Stimulated activated naive CD4-positive, alpha-beta T cell (primary cell): ENCODE measurements at regions not wholly inside any gene's neighbourhood (a gene's known extent, or its start where the extent isn't known, plus 50 kb on each side); places are given as distances from the start of the nearest gene placed in this dataset.

Experiments used
- DNase-seq, 6 experiments: peaks; one replicate each; lab custom pipeline; 2025; lab: John Stamatoyannopoulos, UW

DNA sequence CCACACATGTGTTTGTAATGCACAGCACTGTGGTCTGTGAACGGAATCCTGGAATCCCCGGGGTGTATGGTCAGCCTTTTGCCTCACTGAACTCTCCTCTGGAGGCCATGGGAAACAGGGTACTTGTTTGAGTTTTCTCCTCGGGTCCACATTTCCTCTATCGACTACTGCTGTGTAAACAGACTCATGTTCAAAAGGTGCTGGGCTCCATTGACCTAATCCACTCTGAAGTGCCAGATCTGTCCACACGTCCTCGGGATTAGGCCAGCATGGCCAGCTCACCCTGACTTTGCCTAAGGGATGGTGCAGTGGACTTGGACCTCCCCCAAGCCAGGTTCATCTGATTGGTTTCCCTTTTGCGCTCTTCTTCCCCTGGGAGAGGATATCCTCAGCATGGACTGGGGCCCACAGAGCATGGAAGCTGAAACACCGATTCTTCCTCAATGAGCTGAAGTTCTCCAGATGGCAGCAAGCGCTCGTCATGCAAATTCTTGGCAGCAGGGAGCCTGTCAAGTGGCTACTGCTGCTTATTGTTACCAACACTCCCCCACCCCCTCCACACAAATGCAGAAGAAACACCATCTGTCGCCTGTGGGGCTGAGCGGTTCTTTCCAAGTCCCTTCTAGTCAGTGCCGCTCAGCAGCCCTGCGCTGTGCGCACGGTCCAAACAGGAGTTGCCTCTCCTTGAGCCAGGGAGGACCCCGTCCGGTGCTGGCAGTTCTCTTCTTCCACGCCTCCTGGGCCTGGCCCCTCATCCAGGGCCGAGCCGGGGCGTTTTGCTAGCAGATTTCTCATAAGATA lies 292.6 kb upstream of the MARCKS start:
- no peak for DNase-seq

DNA sequence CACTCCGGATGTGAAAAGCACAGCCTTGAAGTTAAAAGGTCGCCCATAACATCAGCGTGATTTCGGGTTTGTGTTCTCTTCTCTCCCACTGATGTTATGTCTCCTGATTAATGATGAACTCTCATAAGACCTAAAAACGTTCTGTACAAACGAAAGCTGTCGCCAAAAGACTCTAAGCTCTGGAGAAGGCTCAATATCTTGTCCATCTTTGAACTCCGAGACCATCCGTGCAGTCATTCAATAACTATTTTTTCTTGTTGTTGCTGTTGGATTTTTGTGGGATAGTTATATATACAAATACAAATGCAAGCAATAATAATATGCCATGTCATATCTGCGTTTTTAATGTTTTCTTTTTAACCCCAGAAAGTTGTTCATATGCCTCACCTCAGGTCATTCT lies 291.8 kb upstream of the MARCKS start:
- no peak for DNase-seq

DNA sequence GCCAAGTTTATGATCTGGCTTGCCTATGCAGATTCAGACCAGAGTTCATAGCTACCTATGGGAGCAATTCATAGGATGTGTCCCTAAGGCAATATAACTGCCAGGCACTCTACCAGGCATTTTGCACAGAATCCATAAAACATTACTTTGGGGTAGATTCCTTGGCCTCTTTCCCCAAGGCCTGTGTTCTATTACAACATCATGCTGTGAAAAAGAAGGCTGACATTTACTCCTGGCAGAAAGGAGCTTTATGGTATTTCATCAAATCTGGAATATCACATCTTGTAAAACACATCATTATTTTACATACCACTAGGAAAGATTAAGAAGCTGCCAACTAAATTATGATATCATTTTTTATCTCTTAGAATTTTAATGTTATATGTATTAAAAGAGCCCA lies 287.0 kb upstream of the MARCKS start:
- DNase-seq, result no peak

DNA sequence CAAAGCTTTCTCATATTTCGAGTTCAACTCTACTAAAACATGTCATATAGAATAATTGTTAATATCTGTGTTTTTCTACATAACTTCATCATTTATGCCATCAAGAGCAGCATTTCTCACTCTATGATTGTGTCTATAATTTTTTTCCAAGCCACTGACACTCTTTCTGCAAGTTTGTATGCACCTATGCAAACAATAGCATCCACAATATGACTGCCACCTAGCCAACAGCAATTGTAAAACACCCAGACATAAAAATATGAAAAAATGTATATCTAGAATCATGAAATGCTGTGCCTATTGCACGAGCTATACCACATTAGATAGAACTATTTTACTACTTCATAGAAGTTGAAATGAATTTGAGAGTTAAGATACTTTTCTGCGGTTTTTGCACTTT lies 286.5 kb upstream of the MARCKS start:
- DNase-seq, result no peak

DNA sequence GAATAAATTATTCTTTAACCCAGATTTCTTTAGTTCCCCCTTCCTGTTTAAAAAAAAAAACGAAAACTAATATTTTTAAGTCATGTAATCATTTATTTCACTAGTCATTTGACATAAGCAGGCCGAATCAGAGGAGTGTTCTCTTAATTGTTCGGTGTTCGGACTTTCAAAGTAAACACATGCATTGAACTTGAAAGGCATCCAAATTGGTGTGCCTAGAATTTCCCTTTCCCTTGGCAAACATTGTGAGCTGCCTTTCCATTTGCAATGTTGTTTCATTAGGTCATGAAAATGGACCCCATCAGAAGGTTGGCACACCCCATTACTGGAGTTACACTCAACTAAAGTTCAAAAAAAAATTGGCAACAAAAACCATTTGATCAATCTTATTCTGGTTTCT lies 283.0 kb upstream of the MARCKS start:
- no peak for DNase-seq

DNA sequence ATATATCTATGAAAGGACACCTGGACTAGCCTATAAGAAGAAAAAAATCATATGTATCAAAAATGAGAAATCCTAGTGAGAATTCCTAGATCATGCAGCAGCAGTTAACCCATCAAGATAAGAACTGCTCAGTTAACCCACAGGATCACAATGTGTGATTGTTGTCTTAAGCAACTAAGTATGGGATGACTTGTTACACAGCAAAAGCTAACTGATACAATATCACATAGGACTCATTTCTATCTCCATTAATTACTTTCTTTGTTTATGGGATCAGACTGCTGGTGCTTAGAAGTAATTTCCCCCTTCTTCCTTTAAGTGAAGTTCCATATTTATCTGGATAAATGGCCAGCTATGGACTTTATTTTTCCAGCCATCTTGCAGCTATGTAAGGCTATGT lies 280.8 kb upstream of the MARCKS start:
- no peak for DNase-seq

DNA sequence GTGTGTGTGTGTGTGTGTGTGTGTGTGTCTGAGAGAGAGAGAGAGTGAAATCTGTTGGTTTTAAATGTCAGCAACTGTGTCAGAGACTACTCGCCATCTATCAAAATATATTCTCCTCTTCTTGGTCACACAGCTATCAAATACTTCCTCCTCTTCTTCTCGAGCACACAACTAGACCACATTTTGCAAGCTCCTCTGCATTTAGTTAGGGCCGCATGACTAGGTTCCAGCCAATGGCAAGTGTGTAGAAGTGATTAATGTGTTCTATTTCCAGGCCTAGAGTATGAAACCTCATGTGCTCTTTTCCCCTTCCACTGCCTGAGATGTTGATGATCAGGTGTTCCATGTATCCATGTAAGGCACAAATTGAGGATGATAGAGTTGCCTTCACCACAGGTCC lies 278.5 kb upstream of the MARCKS start:
- DNase-seq, result no peak

DNA sequence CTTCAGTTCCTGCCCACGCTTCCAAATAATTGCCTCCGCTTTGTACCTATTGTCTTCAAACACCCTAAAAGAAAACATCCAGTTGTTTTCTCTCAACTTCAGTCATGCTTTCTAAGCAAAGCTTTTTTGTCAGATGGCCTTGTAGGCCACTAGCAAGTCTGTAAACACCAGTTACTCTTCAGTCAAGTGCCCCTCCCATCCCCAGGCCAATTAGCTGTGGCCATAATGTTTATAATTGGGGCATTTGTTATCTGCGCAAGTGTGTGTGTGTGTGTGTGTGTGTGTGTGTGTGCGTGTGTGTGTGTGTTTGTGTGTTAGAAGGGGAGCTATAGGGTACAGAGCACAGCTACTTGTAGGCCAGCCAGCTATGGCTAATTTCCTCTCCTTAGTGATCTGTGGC lies 272.4 kb upstream of the MARCKS start:
- no peak for DNase-seq

DNA sequence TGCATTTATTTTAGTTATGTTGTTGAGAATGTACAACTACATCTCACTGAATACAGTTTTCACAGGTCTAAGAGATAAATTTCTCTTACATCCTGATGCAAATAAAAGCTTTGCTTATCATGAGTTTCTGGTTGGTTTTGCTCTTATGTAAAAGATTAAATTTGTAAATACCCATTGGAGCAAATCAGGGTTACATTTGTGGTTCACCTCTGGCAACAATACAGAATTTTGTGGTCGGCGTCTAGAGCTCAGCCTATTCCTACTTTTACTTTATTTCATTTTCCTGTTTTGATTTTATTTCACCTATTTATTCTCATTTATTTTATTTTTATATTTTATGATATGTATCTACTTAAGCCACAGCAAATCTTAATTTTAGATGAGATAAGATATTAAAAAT lies 271.9 kb upstream of the MARCKS start:
- no peak for DNase-seq

DNA sequence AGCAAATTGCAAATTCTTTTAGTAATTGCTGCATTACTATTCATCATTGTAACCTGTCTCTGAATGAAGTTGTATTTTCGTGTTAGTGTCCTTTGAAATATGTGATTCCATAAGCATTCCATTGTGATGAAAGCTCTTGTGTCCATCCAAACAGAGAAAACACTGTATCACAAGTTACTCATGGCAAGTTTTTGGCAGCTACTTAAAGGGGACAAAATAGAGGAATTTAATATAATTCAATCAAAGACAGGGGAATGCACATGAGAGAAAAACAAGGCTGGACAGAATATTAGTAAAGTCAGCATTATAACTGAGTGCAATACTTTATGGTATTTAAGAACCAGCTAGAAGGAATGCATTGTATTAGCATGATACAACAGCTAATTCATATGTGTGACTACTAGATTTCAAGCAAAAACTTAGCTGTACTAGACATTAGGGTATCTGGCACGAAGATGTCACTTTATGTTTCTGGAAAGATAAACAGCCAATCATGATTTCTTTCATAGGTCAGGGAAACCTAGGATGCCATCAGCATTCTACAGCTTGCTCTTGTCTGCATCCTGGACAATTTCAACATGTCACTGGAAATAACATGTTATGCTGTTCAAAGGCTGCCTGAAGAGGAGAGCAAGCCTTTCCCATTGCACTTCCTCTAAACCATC lies 270.6 kb upstream of the MARCKS start:
- no peak for DNase-seq

DNA sequence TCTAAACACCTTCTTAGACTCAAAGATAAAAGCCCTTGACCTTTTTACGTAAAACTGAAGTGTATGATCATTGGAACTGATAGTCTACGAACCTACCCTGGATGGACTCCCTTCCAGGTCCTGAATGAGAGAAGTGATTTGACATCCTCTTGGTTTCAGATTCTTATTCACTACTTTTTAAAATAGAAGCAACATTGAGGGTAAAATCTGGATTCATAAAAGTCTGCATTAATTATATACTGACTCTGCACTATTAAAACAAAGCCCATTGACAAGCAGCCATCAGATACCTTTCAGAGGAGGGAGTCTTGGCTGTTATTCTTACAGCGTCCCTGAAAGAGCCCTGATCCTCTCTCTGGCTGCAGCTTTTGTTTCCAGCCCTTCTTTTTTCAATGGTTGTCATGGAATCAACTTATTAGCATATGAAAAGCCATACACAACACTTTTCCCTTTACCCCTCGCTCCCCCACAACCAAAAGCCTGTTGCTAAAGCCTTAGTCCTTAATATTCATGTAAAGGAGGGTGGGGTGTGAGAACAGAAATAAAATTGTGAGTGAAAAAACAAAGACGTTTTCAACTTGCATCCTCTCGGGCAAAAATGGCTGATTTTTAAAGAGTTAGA lies 270.0 kb upstream of the MARCKS start:
- no peak for DNase-seq

DNA sequence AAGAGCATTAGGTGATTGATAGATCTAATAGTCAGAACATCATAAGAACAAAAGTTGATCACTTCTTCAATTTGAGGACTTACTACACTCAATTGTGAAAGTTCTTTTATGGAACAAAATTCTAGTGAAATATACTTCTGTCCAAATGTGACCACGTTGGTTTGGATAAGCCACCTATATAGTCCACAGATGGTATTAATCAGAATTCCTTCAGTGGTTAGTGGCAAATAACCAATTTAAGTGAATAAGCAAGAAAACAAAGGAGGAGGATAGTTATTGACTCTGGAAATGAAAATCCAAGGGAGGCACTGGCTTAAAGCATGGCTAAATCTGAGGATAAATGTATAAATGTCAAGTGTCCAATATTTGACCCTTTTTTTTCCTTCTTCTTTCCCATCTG lies 268.5 kb upstream of the MARCKS start:
- DNase-seq, result no peak

DNA sequence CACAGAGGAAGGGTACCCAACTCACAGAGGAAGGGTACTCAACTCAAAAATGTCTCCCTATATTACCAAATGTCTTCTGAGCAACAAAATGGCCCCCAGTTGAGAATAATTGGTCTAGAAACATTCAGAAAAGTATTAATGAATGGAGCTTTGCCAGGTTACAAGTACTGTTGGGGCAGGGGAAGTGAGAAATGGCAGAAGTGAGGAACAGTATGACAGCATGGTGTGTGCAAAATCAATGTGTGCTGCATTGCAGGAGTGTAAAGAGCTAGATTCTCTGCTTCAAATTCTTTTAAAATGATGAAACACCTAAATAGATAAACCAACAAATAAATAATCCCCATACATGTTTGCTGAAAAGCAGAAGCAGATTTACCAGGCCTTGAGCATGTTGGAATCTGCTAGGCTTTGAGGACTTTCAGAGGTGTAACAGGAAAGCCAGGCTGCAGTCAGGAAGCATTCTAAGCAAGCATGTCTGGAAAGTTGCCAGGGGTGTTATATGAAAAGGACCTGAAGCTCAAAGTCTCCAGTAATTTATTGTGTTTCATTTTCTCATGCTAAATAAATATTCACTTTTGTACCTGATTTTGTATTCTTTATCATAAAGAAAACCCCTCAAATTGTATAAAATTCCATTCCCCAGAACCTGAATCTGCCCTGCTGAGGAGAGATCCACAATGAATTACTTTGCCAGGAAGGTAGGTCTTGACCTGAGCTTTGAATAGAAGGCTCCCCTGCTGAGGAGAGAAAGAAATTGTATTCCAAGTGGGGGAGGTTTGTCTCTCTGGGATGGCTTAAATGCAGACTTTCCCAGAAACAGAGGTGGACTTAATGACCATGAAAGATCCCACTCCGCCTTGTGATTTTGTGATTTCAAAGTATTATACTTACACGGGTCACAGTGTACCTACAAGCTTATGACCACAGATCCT lies 265.0 kb upstream of the MARCKS start:
- DNase-seq, result no peak

DNA sequence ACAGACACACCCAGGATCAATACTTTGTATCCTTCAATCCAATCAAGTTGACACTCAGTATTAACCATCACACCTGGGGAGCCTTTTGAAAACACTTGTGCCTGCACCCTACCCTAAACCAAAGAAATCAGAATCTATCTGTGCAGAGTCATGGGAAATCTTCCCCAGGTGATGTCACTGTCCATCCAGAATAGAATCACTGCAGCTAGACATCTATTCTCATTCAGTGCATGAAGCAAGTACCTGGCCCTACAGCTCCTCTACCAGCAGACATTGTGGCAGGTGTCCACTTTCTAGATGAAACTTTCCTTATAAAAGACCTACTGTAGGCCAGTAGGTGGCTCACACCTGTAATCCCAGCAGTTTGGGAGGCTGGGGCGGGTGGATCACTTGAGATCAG lies 262.4 kb upstream of the MARCKS start:
- DNase-seq, result no peak

DNA sequence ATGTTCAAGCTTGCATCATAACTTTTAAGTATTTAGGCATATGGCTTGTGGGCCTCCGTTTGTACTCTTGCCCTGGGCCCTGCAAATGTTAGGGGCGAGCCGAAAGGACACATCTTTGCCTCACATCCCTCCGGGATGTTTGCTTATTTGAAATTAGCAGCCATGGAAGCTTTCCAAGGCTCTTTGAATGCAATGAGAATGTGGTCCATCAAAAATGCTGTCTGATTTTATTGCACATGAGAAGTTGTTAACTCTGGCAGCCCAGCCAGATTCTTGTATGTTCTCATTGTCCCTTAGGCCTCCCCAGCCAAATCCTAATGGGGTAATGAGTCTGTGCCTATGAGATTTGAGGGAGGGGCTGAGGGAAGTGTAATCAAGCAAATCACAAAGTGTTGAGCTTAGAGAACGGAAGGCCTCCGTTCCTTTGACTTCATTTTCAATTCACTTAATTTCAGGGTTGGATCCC lies 261.2 kb upstream of the MARCKS start:
- no peak for DNase-seq

DNA sequence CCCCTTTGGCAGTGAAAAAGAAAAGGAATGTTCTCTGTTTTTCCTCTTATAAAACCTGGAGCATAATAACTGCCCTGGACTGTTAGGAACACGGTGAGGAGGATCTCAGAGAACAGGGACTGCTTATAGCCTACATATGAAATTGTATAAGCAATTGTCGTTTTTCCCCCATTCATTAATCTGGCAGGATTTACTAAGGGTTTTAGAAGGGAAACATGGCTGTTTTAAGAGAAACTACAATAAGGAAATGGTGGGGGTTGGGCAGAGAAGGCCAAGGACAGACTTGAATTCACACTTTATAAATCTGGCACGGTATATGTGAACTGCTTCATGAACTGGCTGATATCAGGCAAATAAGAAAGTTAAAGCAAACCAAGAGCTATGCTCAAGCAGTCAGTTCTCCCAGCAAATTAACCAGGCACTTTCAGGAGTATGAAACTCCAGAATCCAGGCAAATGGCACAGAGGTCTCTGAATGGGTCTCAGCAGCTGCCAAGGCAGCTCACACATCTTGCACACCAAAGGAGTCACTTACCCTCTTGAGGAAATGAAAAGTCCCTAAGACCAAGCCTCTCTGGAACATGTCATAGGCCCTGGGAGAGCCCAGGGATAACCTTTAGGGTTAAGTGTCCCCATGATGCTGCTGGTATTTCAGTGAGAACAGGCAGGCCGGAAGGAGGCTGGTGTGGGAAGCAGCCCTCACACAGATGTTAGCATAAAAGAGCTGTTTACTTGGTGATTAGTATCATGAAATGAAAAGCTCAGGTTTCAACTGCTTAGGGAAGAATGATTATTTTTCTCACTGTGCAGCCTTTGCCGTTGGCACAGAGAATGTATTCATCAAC lies 260.5 kb upstream of the MARCKS start:
- DNase-seq, result no peak

DNA sequence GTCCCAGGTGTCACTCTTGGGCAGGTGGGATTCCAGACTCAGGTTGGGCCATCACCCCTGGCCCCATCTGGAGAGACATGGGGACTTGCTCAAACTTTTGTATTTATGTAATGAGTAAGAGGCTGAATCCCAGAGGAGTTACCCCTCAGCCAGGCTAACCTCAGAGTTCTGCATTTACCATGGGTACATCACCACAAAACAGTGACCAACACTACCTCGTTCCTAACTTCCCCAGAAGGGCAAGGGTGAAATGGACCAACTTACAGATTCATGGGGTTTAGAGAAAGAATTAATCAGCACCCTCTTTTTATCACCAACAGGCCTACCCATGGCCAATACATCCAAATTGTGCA lies 259.9 kb upstream of the MARCKS start:
- DNase-seq, result no peak

DNA sequence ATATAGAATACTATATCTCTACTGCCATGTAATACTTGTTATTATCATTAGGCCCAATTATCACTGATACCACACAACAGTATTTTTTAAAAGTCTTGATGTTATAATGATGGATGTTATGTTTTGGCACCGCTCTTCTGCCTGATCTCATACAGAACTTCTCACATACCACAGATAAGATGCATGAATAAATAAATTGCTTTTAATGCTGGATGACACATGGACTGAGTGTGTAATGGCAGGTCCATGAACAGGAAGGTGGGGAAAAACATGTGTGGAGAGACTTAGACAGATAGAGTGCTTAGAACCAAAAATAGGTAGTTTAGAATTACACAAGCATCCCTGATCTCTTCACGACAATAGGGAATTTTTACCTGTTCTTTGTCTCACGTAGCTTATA lies 258.4 kb upstream of the MARCKS start:
- no peak for DNase-seq

DNA sequence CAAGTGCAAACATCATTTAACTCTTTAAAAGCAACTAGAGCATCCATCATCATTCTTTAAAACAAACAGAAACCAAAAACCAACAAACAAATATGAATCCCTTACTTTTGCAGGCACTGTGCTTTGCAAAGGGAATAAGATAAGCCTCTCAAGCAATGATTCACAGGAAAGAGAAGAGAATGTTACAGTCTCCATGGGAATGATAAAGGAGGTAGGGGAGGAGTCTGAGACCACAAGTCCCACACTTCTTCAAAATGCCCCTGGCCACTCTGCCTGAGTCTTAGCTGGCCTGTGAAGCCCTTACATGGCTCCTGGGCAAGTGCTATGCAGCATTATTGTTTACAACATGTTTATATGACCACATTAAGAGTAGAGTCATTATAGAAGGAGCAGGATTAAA lies 257.7 kb upstream of the MARCKS start:
- DNase-seq, result no peak

DNA sequence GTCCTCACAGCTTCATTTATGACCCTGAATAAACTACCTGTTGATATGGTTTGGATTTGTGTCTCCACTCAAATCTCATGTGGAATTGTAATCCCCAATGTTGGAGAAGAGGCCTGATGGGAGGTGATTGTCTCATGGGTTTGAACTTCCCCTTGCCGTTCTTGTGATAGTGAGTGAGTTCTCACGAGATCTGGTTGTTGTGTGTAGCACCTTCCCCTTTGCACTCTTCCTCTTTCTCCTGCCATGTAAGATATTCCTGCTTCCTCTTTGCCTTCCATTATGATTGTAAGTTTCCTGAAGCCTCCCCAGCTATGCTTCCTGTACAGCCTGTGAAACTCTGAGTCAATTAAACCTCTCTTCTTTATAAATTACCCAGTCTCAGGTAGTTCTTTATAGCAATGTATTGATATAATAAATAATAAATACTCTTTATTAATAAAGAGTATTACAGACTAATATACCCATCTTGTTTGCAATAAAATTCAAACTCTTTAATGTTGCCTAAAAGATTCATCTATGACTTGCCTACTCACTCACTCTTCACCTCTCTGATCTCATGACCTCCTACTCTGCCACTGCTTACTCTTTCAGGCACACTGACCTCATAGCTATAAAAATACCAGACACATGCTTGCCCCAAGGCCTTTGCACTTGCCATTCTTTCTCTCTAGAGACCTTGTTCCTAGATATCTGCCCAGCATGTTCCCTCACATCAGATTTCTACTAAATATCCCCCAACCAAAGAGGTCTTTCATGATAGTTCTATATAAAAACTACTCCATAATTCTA lies 256.4 kb upstream of the MARCKS start:
- no peak for DNase-seq
